ENCODE measurements at regions not wholly inside any gene's neighbourhood (a gene's known extent, or its start where the extent isn't known, plus 50 kb on each side); places are given as distances from the start of the nearest gene placed in this dataset.

DNA sequence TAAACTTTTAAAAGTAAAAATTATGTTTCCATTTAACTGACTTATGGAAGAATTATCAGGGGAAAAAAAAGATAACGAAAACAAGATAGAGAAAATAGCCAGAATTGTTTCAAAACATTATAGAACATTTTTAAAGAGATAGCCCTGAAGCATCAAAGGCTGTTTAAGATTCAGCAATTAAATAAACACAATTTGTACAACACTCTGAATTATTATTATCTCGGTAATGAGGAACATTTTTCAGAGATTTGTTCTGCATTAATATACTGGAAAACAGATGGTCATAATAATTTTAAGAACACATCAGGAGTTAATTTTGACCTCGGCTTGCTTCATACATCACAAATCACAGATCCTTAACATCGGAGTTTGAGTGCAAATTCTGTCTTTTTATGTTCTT, 643.8 kb downstream of the SORCS1 start:
- Histone ChIP-seq H3K9me3 (ENCODE audit: low read depth, low read length) (no peaks in the 10 kb centered on the region), H3K36me3 (ENCODE audit: insufficient read depth, low read length) (no peaks in the 10 kb centered on the region), H3K27me3 (ENCODE audit: insufficient read depth, low read length) (no peaks in the 10 kb centered on the region), H4K20me1 (ENCODE audit: insufficient read depth, low read length) (no peaks in the 10 kb centered on the region), H3K4me3 (ENCODE audit: insufficient read depth, low read length) (no peak overlapping the region), H3K79me2 (ENCODE audit: insufficient read depth, low read length) (no peaks in the 10 kb centered on the region), H3K4me1 (ENCODE audit: insufficient read depth, low read length) (no peaks in the 10 kb centered on the region), H3K27ac (ENCODE audit: low read depth, low read length) (no peak overlapping the region), H2AFZ (ENCODE audit: low read length) (no peak overlapping the region), H3K4me2 (ENCODE audit: insufficient read depth, low read length) (no peak overlapping the region)
- no peak for DNase-seq (ENCODE audit: insufficient read length, low spot score, missing footprints)
- TF ChIP-seq, protein P1, sequence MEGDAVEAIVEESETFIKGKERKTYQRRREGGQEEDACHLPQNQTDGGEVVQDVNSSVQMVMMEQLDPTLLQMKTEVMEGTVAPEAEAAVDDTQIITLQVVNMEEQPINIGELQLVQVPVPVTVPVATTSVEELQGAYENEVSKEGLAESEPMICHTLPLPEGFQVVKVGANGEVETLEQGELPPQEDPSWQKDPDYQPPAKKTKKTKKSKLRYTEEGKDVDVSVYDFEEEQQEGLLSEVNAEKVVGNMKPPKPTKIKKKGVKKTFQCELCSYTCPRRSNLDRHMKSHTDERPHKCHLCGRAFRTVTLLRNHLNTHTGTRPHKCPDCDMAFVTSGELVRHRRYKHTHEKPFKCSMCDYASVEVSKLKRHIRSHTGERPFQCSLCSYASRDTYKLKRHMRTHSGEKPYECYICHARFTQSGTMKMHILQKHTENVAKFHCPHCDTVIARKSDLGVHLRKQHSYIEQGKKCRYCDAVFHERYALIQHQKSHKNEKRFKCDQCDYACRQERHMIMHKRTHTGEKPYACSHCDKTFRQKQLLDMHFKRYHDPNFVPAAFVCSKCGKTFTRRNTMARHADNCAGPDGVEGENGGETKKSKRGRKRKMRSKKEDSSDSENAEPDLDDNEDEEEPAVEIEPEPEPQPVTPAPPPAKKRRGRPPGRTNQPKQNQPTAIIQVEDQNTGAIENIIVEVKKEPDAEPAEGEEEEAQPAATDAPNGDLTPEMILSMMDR (IDR thresholded peaks at IDR 0.05; ENCODE audit: extremely low read depth, low read depth, low read length): no peak

DNA sequence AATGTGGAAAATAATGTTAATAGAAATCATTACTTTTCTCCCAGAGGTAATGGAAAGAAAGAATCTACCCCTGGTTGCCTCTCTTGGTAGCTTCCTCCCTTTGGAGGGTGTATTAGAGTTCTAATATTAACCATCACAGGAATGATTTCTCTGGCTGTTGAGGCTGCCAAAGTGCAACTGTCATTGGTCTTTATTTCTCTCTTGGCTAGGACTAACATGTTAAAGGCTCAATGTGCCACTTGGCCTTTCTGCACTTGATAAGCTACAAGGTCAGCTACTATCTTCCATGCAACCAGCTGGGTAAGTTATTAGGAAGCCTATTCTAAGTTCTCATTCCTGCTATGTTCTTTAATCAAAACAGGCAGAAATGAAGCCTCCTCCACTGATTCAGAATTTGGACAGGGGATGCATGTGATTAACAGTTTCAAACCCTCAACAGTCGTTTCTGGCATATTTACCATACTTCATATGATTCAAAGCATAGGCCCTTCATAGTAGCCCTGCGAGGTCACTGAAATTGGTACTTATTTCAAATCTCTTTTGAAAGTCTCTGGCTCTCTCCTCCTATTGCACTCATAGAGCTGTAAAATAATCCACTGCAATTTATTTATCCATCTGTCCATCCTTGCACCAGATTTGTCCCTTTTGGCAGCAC, 645.0 kb downstream of the SORCS1 start:
- TF ChIP-seq, protein P1 (IDR thresholded peaks at IDR 0.05; ENCODE audit: extremely low read depth, low read depth, low read length): no peak
- H3K27me3 ChIP-seq (ENCODE audit: insufficient read depth, low read length): no peaks in the 10 kb centered on the region
- no peaks in the 10 kb centered on the region for H3K4me1 ChIP-seq (ENCODE audit: insufficient read depth, low read length)
- no peaks in the 10 kb centered on the region for H4K20me1 ChIP-seq (ENCODE audit: insufficient read depth, low read length)
- H3K9me3 ChIP-seq (ENCODE audit: low read depth, low read length): no peaks in the 10 kb centered on the region
- H3K4me3 ChIP-seq (ENCODE audit: insufficient read depth, low read length): no peak overlapping the region
- DNase-seq (ENCODE audit: insufficient read length, low spot score, missing footprints): no peak
- H2AFZ ChIP-seq (ENCODE audit: low read length): no peak overlapping the region
- H3K36me3 ChIP-seq (ENCODE audit: insufficient read depth, low read length): no peaks in the 10 kb centered on the region
- no peak overlapping the region for H3K27ac ChIP-seq (ENCODE audit: low read depth, low read length)
- H3K4me2 ChIP-seq (ENCODE audit: insufficient read depth, low read length): no peak overlapping the region
- no peaks in the 10 kb centered on the region for H3K79me2 ChIP-seq (ENCODE audit: insufficient read depth, low read length)

DNA sequence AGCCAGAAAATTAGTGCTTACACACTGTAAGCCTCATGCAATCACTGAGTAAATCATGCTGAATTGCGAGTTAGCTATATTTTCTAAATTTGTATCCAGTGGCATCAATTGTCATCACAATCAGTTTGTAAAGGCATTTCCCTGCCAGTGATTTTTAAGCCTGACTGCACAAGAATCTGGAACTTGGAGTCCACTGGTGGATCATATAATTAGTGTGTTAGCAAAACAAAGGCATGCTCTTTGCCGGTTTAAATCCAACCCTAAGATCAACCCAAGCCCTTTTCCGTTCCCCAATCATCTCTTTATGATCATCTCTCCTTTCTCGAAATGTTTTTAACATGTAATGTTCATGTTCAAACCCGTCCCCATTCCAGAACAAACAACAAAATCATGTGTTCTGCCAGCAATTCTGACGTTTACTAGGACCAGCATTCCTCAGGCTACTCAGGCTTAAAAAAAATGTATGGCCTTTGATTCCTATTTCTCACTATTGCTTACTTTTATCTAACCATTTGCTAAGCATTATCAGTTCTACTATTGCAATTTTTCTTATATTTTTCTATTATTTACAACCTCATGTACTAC, 649.2 kb downstream of the SORCS1 start:
- Histone ChIP-seq H3K79me2 (ENCODE audit: insufficient read depth, low read length) (no peaks in the 10 kb centered on the region), H3K4me1 (ENCODE audit: insufficient read depth, low read length) (no peaks in the 10 kb centered on the region), H3K36me3 (ENCODE audit: insufficient read depth, low read length) (no peaks in the 10 kb centered on the region), H3K27ac (ENCODE audit: low read depth, low read length) (no peak overlapping the region), H3K4me3 (ENCODE audit: insufficient read depth, low read length) (no peak overlapping the region), H3K4me2 (ENCODE audit: insufficient read depth, low read length) (no peak overlapping the region), H3K27me3 (ENCODE audit: insufficient read depth, low read length) (no peaks in the 10 kb centered on the region), H3K9me3 (ENCODE audit: low read depth, low read length) (no peaks in the 10 kb centered on the region), H2AFZ (ENCODE audit: low read length) (no peak overlapping the region), H4K20me1 (ENCODE audit: insufficient read depth, low read length) (no peaks in the 10 kb centered on the region)
- TF ChIP-seq, protein P1 (IDR thresholded peaks at IDR 0.05; ENCODE audit: extremely low read depth, low read depth, low read length): no peak
- no peak for DNase-seq (ENCODE audit: insufficient read length, low spot score, missing footprints)

DNA sequence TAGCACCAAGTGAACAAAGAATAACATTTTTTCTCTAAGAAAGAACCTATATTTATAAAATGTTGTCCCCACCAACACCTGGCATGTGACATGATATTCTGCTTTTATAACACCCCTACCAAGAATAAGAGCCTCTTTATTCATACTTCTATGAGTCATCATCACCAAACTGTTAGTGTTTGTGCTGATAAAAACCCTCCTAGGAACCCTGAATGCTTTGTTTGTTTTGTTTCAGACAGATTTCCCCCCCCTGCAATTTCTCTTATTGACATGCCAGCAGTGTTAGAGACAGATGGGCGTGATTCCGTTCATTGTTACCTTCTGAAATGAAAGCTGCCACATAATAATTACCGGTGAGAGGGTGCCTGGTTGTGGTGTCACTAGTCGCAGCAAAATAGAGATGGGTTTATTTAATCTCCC, 651.1 kb downstream of the SORCS1 start:
- Histone ChIP-seq H3K4me1 (ENCODE audit: insufficient read depth, low read length) (no peaks in the 10 kb centered on the region), H2AFZ (ENCODE audit: low read length) (no peak overlapping the region), H3K9me3 (ENCODE audit: low read depth, low read length) (no peaks in the 10 kb centered on the region), H3K79me2 (ENCODE audit: insufficient read depth, low read length) (no peaks in the 10 kb centered on the region), H3K36me3 (ENCODE audit: insufficient read depth, low read length) (no peaks in the 10 kb centered on the region), H3K27me3 (ENCODE audit: insufficient read depth, low read length) (no peaks in the 10 kb centered on the region), H4K20me1 (ENCODE audit: insufficient read depth, low read length) (no peaks in the 10 kb centered on the region), H3K4me2 (ENCODE audit: insufficient read depth, low read length) (no peak overlapping the region), H3K27ac (ENCODE audit: low read depth, low read length) (no peak overlapping the region), H3K4me3 (ENCODE audit: insufficient read depth, low read length) (no peak overlapping the region)
- TF ChIP-seq, protein P1 (IDR thresholded peaks at IDR 0.05; ENCODE audit: extremely low read depth, low read depth, low read length): no peak
- DNase-seq (ENCODE audit: insufficient read length, low spot score, missing footprints): no peak
